Ishikawa (cell line): ENCODE measurements at regions not wholly inside any gene's neighbourhood (a gene's known extent, or its start where the extent isn't known, plus 50 kb on each side); places are given as distances from the start of the nearest gene placed in this dataset.

Experiments used
- CEBPB ChIP-seq: IDR thresholded peaks from 2 replicates; pipeline ENCODE4 v1.6.1; 2012
- CREB1 ChIP-seq: IDR thresholded peaks from 2 replicates; pipeline ENCODE4 v1.6.1; 2012; ENCODE audit warnings: low read depth
- EGR1 ChIP-seq: IDR thresholded peaks from 2 replicates; pipeline ENCODE4 v1.6.1; 2012
- EP300 ChIP-seq: IDR thresholded peaks from 2 replicates; pipeline ENCODE4 v1.6.1; 2012; ENCODE audit warnings: borderline replicate concordance
- FOXM1 ChIP-seq: IDR thresholded peaks from 2 replicates; pipeline ENCODE4 v1.6.1; 2012; ENCODE audit warnings: low read depth, borderline replicate concordance
- MAX ChIP-seq: IDR thresholded peaks from 2 replicates; pipeline ENCODE4 v1.6.1; 2012
- NFIC ChIP-seq: IDR thresholded peaks from 2 replicates; pipeline ENCODE4 v1.6.1; 2012
- RAD21 ChIP-seq: IDR thresholded peaks from 2 replicates; pipeline ENCODE4 v1.6.1; 2012; ENCODE audit warnings: low read depth
- TAF1 ChIP-seq: IDR thresholded peaks from 2 replicates; pipeline ENCODE4 v1.6.1; 2012; ENCODE audit warnings: low read depth, mild to moderate bottlenecking
- TCF12 ChIP-seq: IDR thresholded peaks from 2 replicates; pipeline ENCODE4 v1.6.1; 2012; ENCODE audit warnings: low read depth
- TEAD4 ChIP-seq: IDR thresholded peaks from 2 replicates; pipeline ENCODE4 v1.6.1; 2012
- YY1 ChIP-seq: IDR thresholded peaks from 2 replicates; pipeline ENCODE4 v1.6.1; 2012; ENCODE audit warnings: low read depth
- ZBTB7A ChIP-seq: IDR thresholded peaks from 2 replicates; pipeline ENCODE4 v1.6.1; 2012; ENCODE audit warnings: low read depth
- TF ChIP-seq, protein P1 (sequence below): IDR thresholded peaks from 2 replicates; pipeline ENCODE4 v1.6.1; 2012
- TF ChIP-seq, protein P2 (sequence below): IDR thresholded peaks from 2 replicates; pipeline ENCODE4 v1.6.1; 2012; ENCODE audit warnings: low read depth, mild to moderate bottlenecking

DNA sequence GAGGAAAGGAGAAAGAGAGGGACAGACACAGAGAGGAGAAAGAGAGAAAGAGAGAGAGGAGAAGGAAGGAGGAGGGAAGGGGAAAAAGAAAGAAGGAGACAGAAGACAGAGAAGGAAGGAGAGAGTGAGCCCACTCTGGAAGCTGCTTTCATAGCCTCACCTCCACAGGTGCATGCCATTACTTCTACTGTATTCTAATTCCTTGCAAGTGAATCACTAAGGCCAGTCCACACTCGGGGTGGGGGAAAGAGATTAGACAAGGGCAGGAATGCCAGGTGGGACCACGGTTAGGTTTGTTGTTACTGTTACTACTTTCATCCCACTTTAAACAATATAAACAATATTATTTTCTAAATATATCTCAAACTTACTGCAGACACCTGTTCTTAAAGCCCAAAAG is 684.5 kb upstream of the ARGLU1 start:
- TF ChIP-seq, protein P1, sequence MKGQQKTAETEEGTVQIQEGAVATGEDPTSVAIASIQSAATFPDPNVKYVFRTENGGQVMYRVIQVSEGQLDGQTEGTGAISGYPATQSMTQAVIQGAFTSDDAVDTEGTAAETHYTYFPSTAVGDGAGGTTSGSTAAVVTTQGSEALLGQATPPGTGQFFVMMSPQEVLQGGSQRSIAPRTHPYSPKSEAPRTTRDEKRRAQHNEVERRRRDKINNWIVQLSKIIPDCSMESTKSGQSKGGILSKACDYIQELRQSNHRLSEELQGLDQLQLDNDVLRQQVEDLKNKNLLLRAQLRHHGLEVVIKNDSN, result no peak
- TF ChIP-seq EP300 (no peak), TAF1 (no peak), NFIC (no peak), TCF12 (no peak), TEAD4 (no peak), ZBTB7A (no peak), CEBPB (no peak), EGR1 (no peak), YY1 (no peak), CREB1 (no peak), MAX (no peak), FOXM1 (no peak)
- TF ChIP-seq, protein P2, sequence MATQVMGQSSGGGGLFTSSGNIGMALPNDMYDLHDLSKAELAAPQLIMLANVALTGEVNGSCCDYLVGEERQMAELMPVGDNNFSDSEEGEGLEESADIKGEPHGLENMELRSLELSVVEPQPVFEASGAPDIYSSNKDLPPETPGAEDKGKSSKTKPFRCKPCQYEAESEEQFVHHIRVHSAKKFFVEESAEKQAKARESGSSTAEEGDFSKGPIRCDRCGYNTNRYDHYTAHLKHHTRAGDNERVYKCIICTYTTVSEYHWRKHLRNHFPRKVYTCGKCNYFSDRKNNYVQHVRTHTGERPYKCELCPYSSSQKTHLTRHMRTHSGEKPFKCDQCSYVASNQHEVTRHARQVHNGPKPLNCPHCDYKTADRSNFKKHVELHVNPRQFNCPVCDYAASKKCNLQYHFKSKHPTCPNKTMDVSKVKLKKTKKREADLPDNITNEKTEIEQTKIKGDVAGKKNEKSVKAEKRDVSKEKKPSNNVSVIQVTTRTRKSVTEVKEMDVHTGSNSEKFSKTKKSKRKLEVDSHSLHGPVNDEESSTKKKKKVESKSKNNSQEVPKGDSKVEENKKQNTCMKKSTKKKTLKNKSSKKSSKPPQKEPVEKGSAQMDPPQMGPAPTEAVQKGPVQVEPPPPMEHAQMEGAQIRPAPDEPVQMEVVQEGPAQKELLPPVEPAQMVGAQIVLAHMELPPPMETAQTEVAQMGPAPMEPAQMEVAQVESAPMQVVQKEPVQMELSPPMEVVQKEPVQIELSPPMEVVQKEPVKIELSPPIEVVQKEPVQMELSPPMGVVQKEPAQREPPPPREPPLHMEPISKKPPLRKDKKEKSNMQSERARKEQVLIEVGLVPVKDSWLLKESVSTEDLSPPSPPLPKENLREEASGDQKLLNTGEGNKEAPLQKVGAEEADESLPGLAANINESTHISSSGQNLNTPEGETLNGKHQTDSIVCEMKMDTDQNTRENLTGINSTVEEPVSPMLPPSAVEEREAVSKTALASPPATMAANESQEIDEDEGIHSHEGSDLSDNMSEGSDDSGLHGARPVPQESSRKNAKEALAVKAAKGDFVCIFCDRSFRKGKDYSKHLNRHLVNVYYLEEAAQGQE, result no peak

- TF ChIP-seq CREB1 (no peak), YY1 (no peak), TAF1 (no peak), ZBTB7A (no peak), NFIC (no peak), EP300 (no peak), TEAD4 (no peak), EGR1 (no peak), CEBPB (no peak)
- TF ChIP-seq, protein P1, result no peak
- TF ChIP-seq, protein P2, result no peak
Measured at GRCh38 chr13:107252021-107252420, 684.1 kb upstream of the ARGLU1 start.

DNA sequence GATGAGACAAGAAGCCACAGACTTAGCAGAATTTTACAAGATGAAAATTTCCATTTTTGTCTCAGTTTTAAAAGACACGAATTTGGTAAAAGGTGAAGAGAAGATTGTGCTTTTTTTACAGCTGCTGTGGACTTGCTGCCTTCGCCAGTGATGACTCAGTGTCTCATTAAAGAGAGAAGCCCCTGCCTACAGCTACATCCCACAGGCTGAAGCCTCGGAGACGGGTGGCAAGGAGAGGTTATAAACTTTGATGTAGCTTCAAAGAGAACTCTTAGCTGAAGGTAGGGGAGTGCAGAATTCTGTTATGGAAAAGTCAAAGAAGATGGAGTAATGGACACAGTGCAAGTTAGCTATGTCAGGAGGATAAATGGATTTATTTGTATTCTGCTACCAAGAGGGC is 683.4 kb upstream of the ARGLU1 start:
- no peak for TF ChIP-seq RAD21
- no peak for TF ChIP-seq EGR1
- no peak for TF ChIP-seq CEBPB
- no peak for TF ChIP-seq NFIC
- TF ChIP-seq, protein P2, result no peak
- no peak for TF ChIP-seq FOXM1
- TF ChIP-seq EP300, result no peak
- no peak for TF ChIP-seq CREB1
- TF ChIP-seq MAX, result no peak
- TF ChIP-seq TCF12, result no peak
- no peak for TF ChIP-seq ZBTB7A

DNA sequence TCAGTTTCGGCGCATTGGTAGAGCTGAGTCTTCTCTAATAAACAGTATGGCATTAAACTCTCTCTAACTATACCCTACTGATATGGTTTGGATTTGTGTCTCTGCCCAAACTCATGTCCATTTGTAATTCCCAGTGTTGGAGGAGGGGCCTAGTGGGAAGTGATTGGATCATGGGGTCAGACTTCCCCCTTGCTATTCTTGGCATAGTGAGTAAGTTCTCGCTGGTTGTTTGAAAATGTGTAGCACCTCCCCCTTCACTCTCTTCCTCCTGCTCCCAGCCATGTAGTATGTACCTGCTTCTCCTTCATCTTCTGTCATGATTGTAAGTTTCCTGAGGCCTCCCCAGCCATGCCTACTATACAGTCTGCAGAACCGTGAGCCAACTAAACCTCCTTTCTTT is 682.7 kb upstream of the ARGLU1 start:
- TF ChIP-seq CREB1, result no peak
- no peak for TF ChIP-seq TCF12
- TF ChIP-seq, protein P1, result no peak
- TF ChIP-seq NFIC, result no peak
- no peak for TF ChIP-seq YY1
- TF ChIP-seq EGR1, result no peak
- TF ChIP-seq RAD21, result no peak
- TF ChIP-seq TAF1, result no peak
- no peak for TF ChIP-seq EP300
- TF ChIP-seq TEAD4, result no peak
- TF ChIP-seq FOXM1, result no peak
- TF ChIP-seq CEBPB, result no peak
- TF ChIP-seq, protein P2, result no peak
- no peak for TF ChIP-seq ZBTB7A
- TF ChIP-seq MAX, result no peak
